IgD-negative memory B cell (primary cell): ENCODE measurements at regions not wholly inside any gene's neighbourhood (a gene's known extent, or its start where the extent isn't known, plus 50 kb on each side); places are given as distances from the start of the nearest gene placed in this dataset.
A peak's percentile ranks its signal among the peaks of the same experiment; 100 is the strongest.

Source experiments
- H3K27ac Mint-ChIP-seq, 3 donors: one replicate each; pipeline ENCODE4 v1.8.0; 2020 to 2022; ENCODE audit warnings: mild to moderate bottlenecking in 3 of 3, mixed read lengths in 3 of 3, moderate library complexity in 1 of 3
- H3K27me3 Mint-ChIP-seq: one replicate; pipeline ENCODE4 v1.8.0; 2021; ENCODE audit warnings: mixed read lengths
- H3K36me3 Mint-ChIP-seq: one replicate; pipeline ENCODE4 v1.8.0; 2020; ENCODE audit warnings: mild to moderate bottlenecking, mixed read lengths
- H3K4me1 Mint-ChIP-seq, 3 donors: one replicate each; pipeline ENCODE4 v1.8.0; 2020 to 2022; ENCODE audit warnings: mixed read lengths in 3 of 3, mild to moderate bottlenecking in 1 of 3
- H3K4me3 Mint-ChIP-seq, 4 donors: one replicate each; pipeline ENCODE4 v1.8.0; 2020 to 2022; ENCODE audit warnings: mild to moderate bottlenecking in 4 of 4, mixed read lengths in 4 of 4, moderate library complexity in 3 of 4
- H3K9me3 Mint-ChIP-seq, 3 donors: one replicate each; pipeline ENCODE4 v1.8.0; 2020 to 2021; ENCODE audit warnings: mixed read lengths in 3 of 3, mild to moderate bottlenecking in 1 of 3

DNA sequence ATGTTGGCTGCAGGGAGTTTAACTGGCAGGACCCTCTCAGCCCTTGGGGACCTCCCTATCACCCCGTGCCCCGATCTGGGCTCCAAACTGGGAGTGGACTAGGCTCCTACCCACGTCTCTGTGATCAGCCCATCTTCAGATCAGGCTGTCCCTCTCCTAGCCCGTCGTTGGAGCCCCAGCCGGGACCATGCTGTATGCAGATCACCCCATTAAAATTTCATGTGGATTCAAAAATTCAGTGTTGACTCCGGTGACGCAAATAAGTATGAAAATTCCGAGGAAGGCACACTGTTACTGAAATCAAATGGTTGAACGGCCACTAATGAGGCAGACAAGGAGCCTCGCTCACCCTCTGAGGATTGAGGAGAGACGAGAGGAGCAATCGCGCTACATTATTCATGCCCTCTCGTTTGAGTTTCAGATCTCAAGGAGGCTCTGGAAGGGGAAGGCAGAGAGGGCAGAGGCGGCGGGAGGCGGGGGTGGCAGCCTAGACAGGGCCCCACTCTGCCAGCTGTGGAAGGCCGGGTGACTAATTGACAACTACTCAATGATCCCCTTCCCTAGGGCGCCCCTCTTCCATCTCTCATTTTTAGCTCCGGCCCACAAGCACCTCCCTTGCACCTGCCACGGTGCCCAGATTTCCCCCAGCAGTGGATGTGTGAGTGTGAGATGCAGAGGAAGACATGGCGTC is 255.4 kb downstream of the MIAT start:
- H3K4me1 Mint-ChIP-seq: no peaks in the 10 kb centered on the region
- peaks cover 18% of the 10 kb centered on the region for H3K27me3 Mint-ChIP-seq
- H3K36me3 Mint-ChIP-seq: no peaks in the 10 kb centered on the region
- H3K4me3 Mint-ChIP-seq: no peak overlapping the region
- no peak overlapping the region for H3K27ac Mint-ChIP-seq
- peaks cover 5 to 8% (median 5%) of the 10 kb centered on the region in 3 donors for H3K9me3 Mint-ChIP-seq

DNA sequence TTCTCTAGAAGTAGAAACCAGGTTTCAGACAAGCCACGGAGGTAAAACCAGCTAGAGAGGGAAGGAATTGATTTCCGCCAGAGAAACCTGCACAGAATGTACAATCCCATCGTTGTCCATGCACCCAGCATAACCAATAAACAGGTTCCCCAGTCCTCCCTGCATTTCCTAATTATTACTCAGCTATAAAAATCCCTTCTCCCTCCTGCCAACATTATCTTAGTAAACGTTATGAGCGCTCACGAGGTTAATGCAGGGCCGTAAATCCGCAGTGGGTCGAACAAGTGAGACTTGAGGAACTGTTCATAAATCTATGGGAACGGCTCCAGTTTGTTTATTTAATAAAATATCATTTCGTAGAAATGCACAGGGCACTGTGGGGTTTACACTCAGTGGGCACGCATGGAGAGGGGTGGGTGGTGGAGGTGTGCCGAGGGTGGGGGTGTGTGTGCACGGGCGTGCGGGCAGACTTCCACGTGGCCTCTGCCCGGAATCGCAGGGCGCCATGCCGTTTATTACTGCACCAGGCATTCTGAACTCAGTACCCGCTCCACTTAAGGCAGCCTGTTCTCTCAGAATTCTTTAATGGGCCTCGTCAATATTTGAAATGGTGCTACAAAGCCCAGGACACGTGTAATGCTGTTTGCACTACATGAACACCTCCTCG is 257.3 kb downstream of the MIAT start:
- H3K27me3 Mint-ChIP-seq: peaks cover 18% of the 10 kb centered on the region
- peaks cover 0 to 11% (median 1%) of the 10 kb centered on the region in 3 donors for H3K9me3 Mint-ChIP-seq
- H3K27ac Mint-ChIP-seq: no peak overlapping the region
- H3K4me3 Mint-ChIP-seq: peak overlapping the region in 1 of 4 donors; percentile 41
- no peaks in the 10 kb centered on the region for H3K4me1 Mint-ChIP-seq
- H3K36me3 Mint-ChIP-seq: no peaks in the 10 kb centered on the region

DNA sequence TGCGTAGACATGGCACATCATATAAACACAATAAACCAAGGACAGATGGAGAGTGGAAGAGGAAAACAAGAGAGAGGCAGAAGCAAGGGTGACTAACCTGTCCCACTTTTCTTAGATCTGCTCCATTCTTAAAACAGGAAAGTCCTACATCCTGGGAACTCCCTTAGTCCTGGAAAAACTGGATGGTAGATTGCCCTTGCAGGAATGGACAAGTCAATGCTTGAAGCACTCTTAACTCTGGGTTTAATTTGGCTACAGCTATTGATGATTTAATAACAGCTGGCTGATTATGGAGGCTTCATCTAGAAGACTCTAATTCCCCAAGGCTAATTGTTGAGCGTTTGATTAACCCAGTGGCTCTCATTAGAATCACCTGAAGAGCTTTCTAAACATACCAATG is 258.8 kb downstream of the MIAT start:
- no peak overlapping the region for H3K27ac Mint-ChIP-seq
- H3K9me3 Mint-ChIP-seq: peaks cover 0 to 11% (median 1%) of the 10 kb centered on the region in 3 donors
- H3K4me1 Mint-ChIP-seq: no peaks in the 10 kb centered on the region
- H3K4me3 Mint-ChIP-seq: no peak overlapping the region
- peaks cover 16% of the 10 kb centered on the region for H3K27me3 Mint-ChIP-seq
- no peaks in the 10 kb centered on the region for H3K36me3 Mint-ChIP-seq

DNA sequence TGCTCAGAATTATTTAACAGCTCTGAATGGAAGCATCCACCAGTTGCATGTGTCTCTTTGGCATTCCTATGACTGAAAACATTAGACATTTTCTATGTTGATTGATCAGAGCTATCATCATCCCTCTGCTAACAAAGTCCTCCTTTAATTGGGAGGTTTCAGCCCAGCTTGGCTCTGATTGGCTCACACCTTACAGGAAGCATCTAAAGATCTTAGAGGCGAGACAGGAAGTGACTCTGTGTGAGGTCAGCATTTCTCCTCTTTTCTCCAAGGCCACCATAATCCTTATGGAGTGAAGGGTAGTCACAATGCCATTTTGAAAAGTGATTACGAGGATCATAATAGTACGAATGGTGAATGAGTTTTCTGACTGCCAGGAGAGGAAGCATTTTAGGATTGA is 260.8 kb downstream of the MIAT start:
- H3K9me3 Mint-ChIP-seq: peaks cover 0 to 11% (median 4%) of the 10 kb centered on the region in 3 donors
- no peaks in the 10 kb centered on the region for H3K36me3 Mint-ChIP-seq
- no peak overlapping the region for H3K27ac Mint-ChIP-seq
- H3K4me3 Mint-ChIP-seq: no peak overlapping the region
- H3K4me1 Mint-ChIP-seq: no peaks in the 10 kb centered on the region
- peaks cover 14% of the 10 kb centered on the region for H3K27me3 Mint-ChIP-seq

DNA sequence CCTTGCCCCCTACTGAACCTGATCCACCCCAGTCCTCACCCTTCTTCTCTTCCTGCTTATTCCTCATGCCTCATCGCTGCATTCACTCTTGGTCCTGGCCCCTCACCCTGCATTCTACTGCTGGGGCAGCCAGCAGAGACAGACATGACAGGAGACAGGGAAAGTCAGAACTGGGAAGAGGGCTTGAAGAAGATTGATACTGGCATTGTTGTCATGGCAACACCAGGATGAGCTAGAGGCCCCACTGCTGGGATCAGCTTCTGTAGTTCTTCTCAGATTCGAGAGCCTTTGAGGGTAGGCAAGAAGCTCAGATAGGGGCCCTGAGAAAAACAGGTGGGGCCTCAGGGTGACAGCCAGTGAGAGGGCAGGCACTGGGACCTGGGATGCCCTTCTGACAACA is 264.3 kb downstream of the MIAT start:
- peaks cover 0 to 3% (median 0%) of the 10 kb centered on the region in 3 donors for H3K4me1 Mint-ChIP-seq
- peaks cover 5% of the 10 kb centered on the region for H3K27me3 Mint-ChIP-seq
- H3K27ac Mint-ChIP-seq: no peak overlapping the region
- H3K9me3 Mint-ChIP-seq: peaks cover 0 to 11% (median 4%) of the 10 kb centered on the region in 3 donors
- no peaks in the 10 kb centered on the region for H3K36me3 Mint-ChIP-seq
- no peak overlapping the region for H3K4me3 Mint-ChIP-seq

DNA sequence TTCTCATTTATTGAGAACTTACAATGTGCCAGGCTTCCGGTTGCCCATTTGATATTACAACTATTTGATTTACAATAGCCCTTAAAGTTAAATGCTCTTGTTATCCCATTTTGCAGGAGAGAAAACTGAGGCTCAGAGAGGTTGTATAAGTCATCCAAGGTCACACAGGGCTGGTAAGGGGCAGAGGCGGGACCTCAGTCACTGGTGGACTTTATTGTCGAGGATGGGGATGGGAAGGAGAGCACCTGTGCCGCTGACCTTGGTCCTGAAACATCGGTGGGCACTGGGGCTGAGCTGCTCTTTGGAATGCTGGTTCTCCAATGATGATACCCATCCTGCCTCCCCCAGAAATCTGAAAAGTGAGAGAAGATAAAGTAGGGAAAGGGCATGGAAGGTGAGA is 265.4 kb downstream of the MIAT start:
- Mint-ChIP-seq H3K4me3 (no peak overlapping the region), H3K36me3 (no peaks in the 10 kb centered on the region), H3K4me1 (peaks cover 0 to 3% (median 0%) of the 10 kb centered on the region in 3 donors), H3K27me3 (peaks cover 3% of the 10 kb centered on the region), H3K27ac (no peak overlapping the region), H3K9me3 (peaks cover 0 to 5% (median 4%) of the 10 kb centered on the region in 3 donors)

DNA sequence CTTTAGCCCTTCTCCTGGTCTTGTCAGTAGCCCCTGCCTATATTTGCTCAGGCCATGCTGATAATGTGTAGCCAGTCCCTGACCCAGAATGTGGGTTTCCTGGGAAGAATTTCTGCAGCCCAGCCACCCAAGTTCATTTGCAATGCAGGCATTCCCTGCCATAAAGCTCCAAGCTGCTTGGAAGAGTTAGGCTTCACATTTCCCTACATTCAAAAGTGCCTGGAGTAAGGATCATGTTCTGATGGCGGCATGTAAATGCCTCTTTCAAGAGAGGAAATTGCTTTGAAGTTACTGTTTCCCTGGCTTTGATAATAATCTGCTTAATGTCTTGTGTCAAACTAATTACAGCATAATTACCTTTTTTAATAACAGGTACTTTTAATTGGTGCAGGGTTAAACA is 266.1 kb downstream of the MIAT start:
- Mint-ChIP-seq H3K9me3 (peaks cover 0 to 4% (median 1%) of the 10 kb centered on the region in 3 donors), H3K36me3 (no peaks in the 10 kb centered on the region), H3K4me1 (peaks cover 0 to 3% (median 0%) of the 10 kb centered on the region in 3 donors), H3K4me3 (no peak overlapping the region), H3K27me3 (peaks cover 5% of the 10 kb centered on the region), H3K27ac (no peak overlapping the region)

DNA sequence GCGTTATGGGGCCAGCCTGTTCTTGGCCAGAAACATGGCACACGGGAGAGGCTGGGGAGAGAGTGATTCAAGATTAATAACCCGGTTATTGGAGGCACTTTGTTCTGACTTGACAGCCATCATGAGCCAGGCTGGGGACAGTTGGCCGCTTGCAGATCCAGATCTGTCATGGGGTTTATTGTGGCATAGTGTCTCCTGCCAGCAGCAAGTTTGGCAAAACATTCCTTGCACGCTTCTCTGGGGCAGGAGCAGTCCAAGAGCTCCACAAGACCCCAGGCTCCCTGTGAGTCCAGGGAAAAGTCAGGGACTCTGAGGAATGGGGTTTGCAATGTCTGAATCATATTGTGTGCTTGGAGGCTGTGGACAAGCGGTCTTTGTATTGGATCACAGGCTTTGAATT is 270.4 kb downstream of the MIAT start:
- Mint-ChIP-seq H3K27me3 (peaks cover 5% of the 10 kb centered on the region), H3K4me1 (peaks cover 0 to 3% (median 0%) of the 10 kb centered on the region in 3 donors), H3K27ac (no peak overlapping the region), H3K4me3 (no peak overlapping the region), H3K9me3 (no peaks in the 10 kb centered on the region), H3K36me3 (no peaks in the 10 kb centered on the region)

DNA sequence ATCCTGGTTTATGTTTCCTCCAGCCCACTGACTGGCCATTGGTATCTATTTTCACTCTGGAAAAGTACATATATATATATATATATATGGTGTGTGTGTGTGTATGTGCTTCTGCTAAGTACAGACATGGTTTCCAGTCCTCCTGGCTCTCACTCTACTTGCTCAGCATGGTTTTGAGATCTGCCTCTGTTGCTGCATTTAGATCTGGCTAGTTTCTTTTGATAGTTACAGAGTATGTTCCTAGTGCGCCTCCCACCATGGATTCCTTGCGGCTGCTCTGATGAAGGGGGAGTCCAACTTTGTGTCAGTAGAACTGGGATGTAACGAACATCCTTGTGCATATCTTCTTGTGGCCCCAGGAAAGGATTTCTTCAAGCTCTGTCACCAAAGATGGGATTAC is 274.1 kb downstream of the MIAT start:
- Mint-ChIP-seq H3K4me3 (no peak overlapping the region), H3K4me1 (no peaks in the 10 kb centered on the region), H3K36me3 (no peaks in the 10 kb centered on the region), H3K27me3 (peaks cover 4% of the 10 kb centered on the region), H3K9me3 (no peaks in the 10 kb centered on the region), H3K27ac (no peak overlapping the region)

DNA sequence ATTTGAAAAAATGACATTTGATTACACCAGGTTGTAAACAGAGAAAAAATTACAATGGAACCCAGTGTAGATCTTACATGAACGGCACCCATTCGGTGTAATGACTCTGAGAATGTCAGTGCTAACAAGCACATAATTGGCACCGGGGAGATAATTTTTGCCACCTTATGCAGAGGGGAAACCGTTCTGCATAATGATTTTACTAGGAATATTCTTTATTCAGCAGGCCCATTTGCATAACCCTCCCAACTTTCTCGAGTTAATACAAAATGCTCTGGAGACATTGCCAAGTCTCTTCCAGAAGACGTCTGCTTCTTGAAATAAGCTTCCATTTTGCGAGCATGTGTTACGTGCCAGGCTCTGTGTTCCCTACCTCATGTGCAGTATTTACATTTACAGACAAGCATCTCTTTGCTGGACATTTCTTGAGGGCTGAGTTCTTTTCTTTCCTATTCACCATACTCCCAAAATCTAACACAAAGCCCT is 275.8 kb downstream of the MIAT start:
- Mint-ChIP-seq H3K36me3 (no peaks in the 10 kb centered on the region), H3K27me3 (peaks cover 3% of the 10 kb centered on the region), H3K9me3 (peaks cover 2 to 9% (median 3%) of the 10 kb centered on the region in 3 donors), H3K4me1 (no peaks in the 10 kb centered on the region), H3K27ac (no peak overlapping the region), H3K4me3 (no peak overlapping the region)

DNA sequence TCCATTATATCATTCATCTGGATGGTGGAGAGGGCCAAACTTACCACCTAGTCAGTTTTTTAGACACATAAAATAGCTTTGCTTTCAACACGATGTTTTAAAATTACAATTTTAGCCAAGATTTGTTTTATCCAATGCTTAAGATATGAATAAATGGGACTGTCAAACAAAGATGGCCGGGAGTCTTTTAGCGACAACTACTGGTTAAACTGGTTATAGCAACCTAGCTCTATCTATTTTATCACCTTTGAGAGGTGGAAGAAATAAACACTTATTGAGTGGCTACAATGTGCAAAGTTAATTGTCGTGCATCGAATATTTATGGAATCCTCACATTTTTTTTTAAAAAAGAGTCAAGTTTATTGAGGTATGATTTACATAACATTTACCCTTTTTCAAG is 279.8 kb downstream of the MIAT start:
- Mint-ChIP-seq H3K36me3 (no peaks in the 10 kb centered on the region), H3K4me3 (no peak overlapping the region), H3K27ac (no peak overlapping the region), H3K4me1 (no peaks in the 10 kb centered on the region), H3K9me3 (peaks cover 2 to 9% (median 7%) of the 10 kb centered on the region in 3 donors), H3K27me3 (peaks cover 5% of the 10 kb centered on the region)

DNA sequence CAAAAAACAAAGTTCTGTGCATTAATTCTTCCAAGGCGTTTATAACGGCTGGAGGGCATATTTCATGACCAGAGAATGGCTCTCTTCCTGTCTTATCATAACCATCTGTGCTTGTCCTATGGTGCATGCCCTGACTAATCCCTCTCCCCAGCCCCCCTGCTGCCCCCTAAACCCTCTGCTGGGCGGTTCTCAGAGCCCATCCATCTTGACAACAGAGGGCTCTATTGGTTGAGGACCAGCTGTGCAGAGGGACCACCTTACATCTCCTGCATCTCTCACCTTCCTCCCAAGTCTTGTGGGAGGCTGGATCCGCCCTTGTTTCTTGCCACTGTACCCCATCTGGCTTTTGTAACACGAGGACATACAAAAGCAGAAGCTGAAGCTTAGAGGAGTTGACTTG is 282.1 kb downstream of the MIAT start:
- H3K4me3 Mint-ChIP-seq: no peak overlapping the region
- peaks cover 2 to 9% (median 7%) of the 10 kb centered on the region in 3 donors for H3K9me3 Mint-ChIP-seq
- H3K36me3 Mint-ChIP-seq: no peaks in the 10 kb centered on the region
- no peak overlapping the region for H3K27ac Mint-ChIP-seq
- H3K4me1 Mint-ChIP-seq: no peaks in the 10 kb centered on the region
- peaks cover 5% of the 10 kb centered on the region for H3K27me3 Mint-ChIP-seq

DNA sequence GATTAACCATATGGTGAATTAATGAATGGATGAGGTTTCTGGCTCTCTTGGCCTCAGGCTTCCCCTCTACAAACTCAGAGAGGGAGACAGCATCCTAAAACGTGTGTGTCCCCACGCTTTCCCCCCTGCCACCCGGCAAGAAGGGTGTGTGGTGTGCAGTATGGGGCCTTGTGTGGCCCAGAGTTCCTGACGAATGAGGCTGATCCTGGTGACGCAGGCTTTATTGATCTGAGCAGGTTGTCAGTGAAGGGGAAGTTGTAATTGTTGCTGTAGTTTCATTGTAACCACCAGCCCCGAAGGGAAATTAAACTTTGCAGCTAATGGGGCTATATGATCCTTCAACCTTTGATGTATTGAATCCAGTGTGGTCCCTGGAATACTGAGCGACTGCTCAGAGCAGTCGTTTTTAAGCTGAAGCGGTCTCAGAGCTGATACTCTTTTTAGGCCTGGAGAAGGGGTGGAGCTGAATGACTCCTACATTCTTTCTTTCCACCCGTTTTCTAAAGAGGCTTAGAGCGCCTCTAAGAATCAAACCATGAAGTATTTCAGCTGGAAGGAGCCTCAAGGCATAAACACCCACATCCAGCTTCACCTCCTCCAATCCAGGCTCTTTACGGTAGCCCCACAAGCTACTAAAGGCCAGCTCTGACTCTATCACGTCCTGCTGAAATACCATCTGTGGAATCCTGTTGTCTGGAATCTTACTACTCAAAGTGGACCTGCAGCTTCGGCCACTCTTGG is 284.7 kb downstream of the MIAT start:
- H3K9me3 Mint-ChIP-seq: peaks cover 2 to 8% (median 7%) of the 10 kb centered on the region in 3 donors
- H3K27ac Mint-ChIP-seq: no peak overlapping the region
- H3K4me3 Mint-ChIP-seq: no peak overlapping the region
- H3K36me3 Mint-ChIP-seq: no peaks in the 10 kb centered on the region
- H3K27me3 Mint-ChIP-seq: peaks cover 6% of the 10 kb centered on the region
- H3K4me1 Mint-ChIP-seq: no peaks in the 10 kb centered on the region

DNA sequence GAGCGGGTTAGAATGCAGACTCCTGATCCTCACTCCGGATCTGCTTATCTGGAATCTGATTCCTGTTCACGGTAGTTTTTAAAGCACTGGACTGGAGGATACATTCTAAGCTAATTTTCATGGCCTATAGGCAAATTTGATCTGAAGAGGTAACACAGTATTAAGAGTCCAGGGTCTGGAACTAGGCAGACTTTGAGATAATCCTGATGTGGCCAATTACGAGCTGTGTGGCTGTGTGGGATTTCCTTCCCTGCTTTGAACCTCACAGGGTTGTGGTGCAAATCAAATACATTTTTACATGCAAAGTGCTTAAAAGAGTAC is 285.2 kb downstream of the MIAT start:
- peaks cover under 1 to 5% (median 3%) of the 10 kb centered on the region in 3 donors for H3K9me3 Mint-ChIP-seq
- H3K36me3 Mint-ChIP-seq: no peaks in the 10 kb centered on the region
- no peaks in the 10 kb centered on the region for H3K4me1 Mint-ChIP-seq
- H3K27ac Mint-ChIP-seq: peak overlapping the region in 1 of 3 donors; percentile 31
- H3K4me3 Mint-ChIP-seq: no peak overlapping the region
- peaks cover 6% of the 10 kb centered on the region for H3K27me3 Mint-ChIP-seq

DNA sequence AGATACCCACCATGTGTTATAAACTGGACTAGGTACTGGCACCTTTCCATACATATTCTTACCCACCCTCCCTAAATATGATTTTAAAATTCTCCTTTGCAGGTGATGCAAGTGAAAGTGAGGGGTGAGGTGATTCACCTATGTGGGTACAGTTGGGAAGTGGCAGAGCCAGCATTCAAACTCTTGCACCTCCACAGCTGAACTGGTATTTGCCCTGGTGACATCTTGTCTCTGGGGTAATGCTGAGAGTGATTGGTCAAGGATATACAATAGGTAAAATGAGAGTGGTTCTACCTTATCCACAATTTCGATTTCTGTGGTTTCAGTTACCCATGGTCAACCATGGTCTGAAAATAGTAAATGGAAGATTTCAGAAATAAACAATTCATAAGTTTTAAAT is 288.2 kb downstream of the MIAT start:
- Mint-ChIP-seq H3K9me3 (no peaks in the 10 kb centered on the region), H3K27me3 (peaks cover 6% of the 10 kb centered on the region), H3K4me3 (no peak overlapping the region), H3K36me3 (peaks cover 3% of the 10 kb centered on the region), H3K4me1 (no peaks in the 10 kb centered on the region), H3K27ac (no peak overlapping the region)
